SK-N-SH (cell line): ENCODE measurements at regions not wholly inside any gene's neighbourhood (a gene's known extent, or its start where the extent isn't known, plus 50 kb on each side); places are given as distances from the start of the nearest gene placed in this dataset.

Source experiments
- ELF1 ChIP-seq: IDR thresholded peaks from 2 replicates; pipeline ENCODE4 v1.4.0; 2012
- GABPA ChIP-seq: IDR thresholded peaks from 2 replicates; pipeline ENCODE4 v1.4.0; 2012; ENCODE audit warnings: low read depth, mild to moderate bottlenecking
- JUND ChIP-seq: IDR thresholded peaks from 2 replicates; pipeline ENCODE4 v1.4.0; 2012
- POLR2AphosphoS5 ChIP-seq: IDR thresholded peaks from 2 replicates; pipeline ENCODE4 v1.6.1; 2012; ENCODE audit warnings: low read depth, low read length
- SIN3A ChIP-seq: IDR thresholded peaks from 2 replicates; pipeline ENCODE4 v1.6.1; 2012; ENCODE audit warnings: low read depth, mild to moderate bottlenecking, low read length, moderate library complexity, borderline replicate concordance
- SMC3 ChIP-seq: IDR thresholded peaks from 2 replicates; pipeline ENCODE4 v1.6.1; 2012; ENCODE audit warnings: low read depth, low read length, improper control_type of control experiment
- YY1 ChIP-seq: IDR thresholded peaks from 2 replicates; pipeline ENCODE4 v1.4.0; 2012; ENCODE audit warnings: low read depth, mild to moderate bottlenecking
- TF ChIP-seq, protein P1 (sequence below): IDR thresholded peaks from 2 replicates; pipeline ENCODE4 v1.4.0; 2012; ENCODE audit warnings: low read depth
- TF ChIP-seq, protein P2 (sequence below): IDR thresholded peaks from 2 replicates; pipeline ENCODE4 v1.6.1; 2012; ENCODE audit warnings: mild to moderate bottlenecking, low read depth, low read length, moderate library complexity
- TF ChIP-seq, protein P3 (sequence below): fragments of 200-600 bp; sonication (generic); IDR thresholded peaks from 2 replicates; pipeline ENCODE4 v1.6.1; 2017; ENCODE audit warnings: antibody characterized with exemption, mild to moderate bottlenecking, moderate library complexity
- TF ChIP-seq, protein P4 (sequence below): IDR thresholded peaks from 2 replicates; pipeline ENCODE4; 2012
- TF ChIP-seq, protein P5 (sequence below): IDR thresholded peaks from 2 replicates; pipeline ENCODE4 v1.4.0; 2012; ENCODE audit warnings: low read depth, borderline replicate concordance

DNA sequence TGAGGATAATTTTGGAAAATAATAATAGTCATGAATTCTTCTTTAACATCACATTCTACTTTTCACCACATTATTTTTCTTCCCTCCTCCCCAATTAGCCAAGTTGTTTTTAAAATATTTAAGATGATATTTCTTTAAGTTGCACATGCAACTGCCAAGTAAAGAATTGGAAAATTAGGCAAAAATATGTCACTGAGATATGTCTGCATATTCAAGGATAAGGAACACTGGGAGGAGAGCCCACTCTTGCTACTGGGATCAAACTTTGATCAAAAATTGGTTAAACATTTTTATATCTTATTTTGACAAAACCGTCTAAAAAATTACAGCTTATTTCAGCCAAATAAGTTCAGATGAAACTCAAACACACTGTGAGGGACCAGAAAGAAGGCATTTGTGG lies 231.2 kb upstream of the TMTC1 start:
- TF ChIP-seq, protein P1, sequence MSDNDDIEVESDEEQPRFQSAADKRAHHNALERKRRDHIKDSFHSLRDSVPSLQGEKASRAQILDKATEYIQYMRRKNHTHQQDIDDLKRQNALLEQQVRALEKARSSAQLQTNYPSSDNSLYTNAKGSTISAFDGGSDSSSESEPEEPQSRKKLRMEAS = no peak
- TF ChIP-seq, protein P2, sequence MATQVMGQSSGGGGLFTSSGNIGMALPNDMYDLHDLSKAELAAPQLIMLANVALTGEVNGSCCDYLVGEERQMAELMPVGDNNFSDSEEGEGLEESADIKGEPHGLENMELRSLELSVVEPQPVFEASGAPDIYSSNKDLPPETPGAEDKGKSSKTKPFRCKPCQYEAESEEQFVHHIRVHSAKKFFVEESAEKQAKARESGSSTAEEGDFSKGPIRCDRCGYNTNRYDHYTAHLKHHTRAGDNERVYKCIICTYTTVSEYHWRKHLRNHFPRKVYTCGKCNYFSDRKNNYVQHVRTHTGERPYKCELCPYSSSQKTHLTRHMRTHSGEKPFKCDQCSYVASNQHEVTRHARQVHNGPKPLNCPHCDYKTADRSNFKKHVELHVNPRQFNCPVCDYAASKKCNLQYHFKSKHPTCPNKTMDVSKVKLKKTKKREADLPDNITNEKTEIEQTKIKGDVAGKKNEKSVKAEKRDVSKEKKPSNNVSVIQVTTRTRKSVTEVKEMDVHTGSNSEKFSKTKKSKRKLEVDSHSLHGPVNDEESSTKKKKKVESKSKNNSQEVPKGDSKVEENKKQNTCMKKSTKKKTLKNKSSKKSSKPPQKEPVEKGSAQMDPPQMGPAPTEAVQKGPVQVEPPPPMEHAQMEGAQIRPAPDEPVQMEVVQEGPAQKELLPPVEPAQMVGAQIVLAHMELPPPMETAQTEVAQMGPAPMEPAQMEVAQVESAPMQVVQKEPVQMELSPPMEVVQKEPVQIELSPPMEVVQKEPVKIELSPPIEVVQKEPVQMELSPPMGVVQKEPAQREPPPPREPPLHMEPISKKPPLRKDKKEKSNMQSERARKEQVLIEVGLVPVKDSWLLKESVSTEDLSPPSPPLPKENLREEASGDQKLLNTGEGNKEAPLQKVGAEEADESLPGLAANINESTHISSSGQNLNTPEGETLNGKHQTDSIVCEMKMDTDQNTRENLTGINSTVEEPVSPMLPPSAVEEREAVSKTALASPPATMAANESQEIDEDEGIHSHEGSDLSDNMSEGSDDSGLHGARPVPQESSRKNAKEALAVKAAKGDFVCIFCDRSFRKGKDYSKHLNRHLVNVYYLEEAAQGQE = no peak
- TF ChIP-seq, protein P3, sequence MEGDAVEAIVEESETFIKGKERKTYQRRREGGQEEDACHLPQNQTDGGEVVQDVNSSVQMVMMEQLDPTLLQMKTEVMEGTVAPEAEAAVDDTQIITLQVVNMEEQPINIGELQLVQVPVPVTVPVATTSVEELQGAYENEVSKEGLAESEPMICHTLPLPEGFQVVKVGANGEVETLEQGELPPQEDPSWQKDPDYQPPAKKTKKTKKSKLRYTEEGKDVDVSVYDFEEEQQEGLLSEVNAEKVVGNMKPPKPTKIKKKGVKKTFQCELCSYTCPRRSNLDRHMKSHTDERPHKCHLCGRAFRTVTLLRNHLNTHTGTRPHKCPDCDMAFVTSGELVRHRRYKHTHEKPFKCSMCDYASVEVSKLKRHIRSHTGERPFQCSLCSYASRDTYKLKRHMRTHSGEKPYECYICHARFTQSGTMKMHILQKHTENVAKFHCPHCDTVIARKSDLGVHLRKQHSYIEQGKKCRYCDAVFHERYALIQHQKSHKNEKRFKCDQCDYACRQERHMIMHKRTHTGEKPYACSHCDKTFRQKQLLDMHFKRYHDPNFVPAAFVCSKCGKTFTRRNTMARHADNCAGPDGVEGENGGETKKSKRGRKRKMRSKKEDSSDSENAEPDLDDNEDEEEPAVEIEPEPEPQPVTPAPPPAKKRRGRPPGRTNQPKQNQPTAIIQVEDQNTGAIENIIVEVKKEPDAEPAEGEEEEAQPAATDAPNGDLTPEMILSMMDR = no peak
- TF ChIP-seq ELF1 (no peak), POLR2AphosphoS5 (no peak), YY1 (no peak), JUND (no peak), SIN3A (no peak), GABPA (no peak), SMC3 (no peak)
- TF ChIP-seq, protein P4, sequence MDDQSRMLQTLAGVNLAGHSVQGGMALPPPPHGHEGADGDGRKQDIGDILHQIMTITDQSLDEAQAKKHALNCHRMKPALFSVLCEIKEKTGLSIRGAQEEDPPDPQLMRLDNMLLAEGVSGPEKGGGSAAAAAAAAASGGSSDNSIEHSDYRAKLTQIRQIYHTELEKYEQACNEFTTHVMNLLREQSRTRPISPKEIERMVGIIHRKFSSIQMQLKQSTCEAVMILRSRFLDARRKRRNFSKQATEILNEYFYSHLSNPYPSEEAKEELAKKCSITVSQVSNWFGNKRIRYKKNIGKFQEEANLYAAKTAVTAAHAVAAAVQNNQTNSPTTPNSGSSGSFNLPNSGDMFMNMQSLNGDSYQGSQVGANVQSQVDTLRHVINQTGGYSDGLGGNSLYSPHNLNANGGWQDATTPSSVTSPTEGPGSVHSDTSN = no peak
- TF ChIP-seq, protein P5, sequence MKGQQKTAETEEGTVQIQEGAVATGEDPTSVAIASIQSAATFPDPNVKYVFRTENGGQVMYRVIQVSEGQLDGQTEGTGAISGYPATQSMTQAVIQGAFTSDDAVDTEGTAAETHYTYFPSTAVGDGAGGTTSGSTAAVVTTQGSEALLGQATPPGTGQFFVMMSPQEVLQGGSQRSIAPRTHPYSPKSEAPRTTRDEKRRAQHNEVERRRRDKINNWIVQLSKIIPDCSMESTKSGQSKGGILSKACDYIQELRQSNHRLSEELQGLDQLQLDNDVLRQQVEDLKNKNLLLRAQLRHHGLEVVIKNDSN = no peak
